Body of pancreas (tissue), 4 donors: ENCODE measurements at regions not wholly inside any gene's neighbourhood (a gene's known extent, or its start where the extent isn't known, plus 50 kb on each side); places are given as distances from the start of the nearest gene placed in this dataset.

ENCODE experiments used
- ATAC-seq: fragments of 150-250 bp; one replicate; pipeline ENCODE4 v1.9.1; 2016
- DNase-seq, 4 donors: peaks; one replicate each; pipeline ENCODE4 v3.0.0-alpha.2; 2019
- H3K27ac ChIP-seq, 4 donors: fragments of 200-600 bp; sonication (generic); 1 replicate in 3 of 4; 2 replicates in 1 of 4; pipeline versions ENCODE4 v1.5.1 to v1.6.1; 2016 to 2019; ENCODE audit warnings: mild to moderate bottlenecking in 1 of 4, mixed read lengths in 1 of 4, moderate library complexity in 1 of 4
- H3K27me3 ChIP-seq, 2 donors: fragments of 200-600 bp; sonication (generic); one replicate each; pipeline ENCODE4 v1.6.0; 2016; ENCODE audit warnings: mild to moderate bottlenecking in 1 of 2
- H3K36me3 ChIP-seq, 2 donors: fragments of 200-600 bp; sonication (generic); replicated peaks in 1 of 2; 2 replicates each; pipeline ENCODE4 v1.5.1; 2016; ENCODE audit warnings: low read depth in 2 of 2; ENCODE audit not compliant: insufficient read depth in 1 of 2
- H3K4me1 ChIP-seq: fragments of 200-600 bp; sonication (generic); one replicate; pipeline ENCODE4 v1.6.0; 2016
- H3K4me3 ChIP-seq, 2 donors: fragments of 200-600 bp; sonication (generic); 1 replicate in 1 of 2; 2 replicates in 1 of 2; pipeline ENCODE4 v1.5.1; 2016 to 2019
- H3K9me3 ChIP-seq, 3 donors: fragments of 200-600 bp; sonication (generic); 1 replicate in 2 of 3; 2 replicates in 1 of 3; pipeline ENCODE4 v1.5.1; 2016
- POLR2A ChIP-seq, 3 donors: fragments of 450-650 bp; IDR thresholded peaks; one replicate each; pipeline ENCODE4 v1.6.1; 2016; ENCODE audit warnings: antibody characterized with exemption in 3 of 3, mild to moderate bottlenecking in 2 of 3
- WGBS, 2 donors: methylation state at CpG; one replicate each; pipeline ENCODE4 v1.1.5; 2017; 5-methylcytosine and 5-hydroxymethylcytosine counted together
- intact Hi-C: fragments of 100-400 bp; cut with DNase I; formaldehyde crosslinking; loops from one replicate; pipeline ENCODE4 v1.15.1; 2023
- TF ChIP-seq, protein P1 (sequence below), 7 experiments: fragments of 450-650 bp in 4 of 7; fragments of 200-600 bp in 3 of 7; sonication (generic) in 3 of 7; IDR thresholded peaks; one replicate each; pipeline ENCODE4 v1.5.1; 2016 to 2019; ENCODE audit warnings: antibody characterized with exemption in 7 of 7

DNA sequence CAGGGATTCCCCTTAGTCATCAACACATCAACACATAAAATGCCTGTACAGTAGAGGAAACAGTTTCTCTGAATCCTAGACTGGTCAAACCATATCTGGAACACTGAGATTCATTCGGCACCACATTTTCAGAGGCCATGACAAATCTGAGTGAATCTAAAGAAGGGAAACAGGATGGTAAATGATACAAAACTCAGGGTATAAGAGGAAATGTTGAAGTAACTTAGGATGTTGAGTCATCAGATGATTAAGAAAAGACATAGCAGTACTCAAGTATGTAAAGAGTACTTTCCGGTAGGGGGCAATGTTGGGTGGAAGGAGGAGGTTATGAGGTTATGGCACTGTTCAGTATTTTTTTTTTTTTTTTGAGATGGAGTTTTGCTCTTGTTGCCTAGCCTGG, 358.5 kb upstream of the PMFBP1 start:
- no peak for TF ChIP-seq POLR2A (IDR thresholded peaks at IDR 0.05)
- H3K27me3 ChIP-seq = no peaks in the 10 kb centered on the region
- no peaks in the 10 kb centered on the region for H3K36me3 ChIP-seq
- no peak overlapping the region for H3K27ac ChIP-seq
- 75 to 94% methylated on average over 2 of the region's 2 CpGs for WGBS, 2 donors
- DNase-seq = no peak
- no peaks in the 10 kb centered on the region for H3K4me1 ChIP-seq
- no peak for ATAC-seq
- H3K9me3 ChIP-seq = no peaks in the 10 kb centered on the region
- intact Hi-C loops = no loop called here
- H3K4me3 ChIP-seq = no peak overlapping the region

DNA sequence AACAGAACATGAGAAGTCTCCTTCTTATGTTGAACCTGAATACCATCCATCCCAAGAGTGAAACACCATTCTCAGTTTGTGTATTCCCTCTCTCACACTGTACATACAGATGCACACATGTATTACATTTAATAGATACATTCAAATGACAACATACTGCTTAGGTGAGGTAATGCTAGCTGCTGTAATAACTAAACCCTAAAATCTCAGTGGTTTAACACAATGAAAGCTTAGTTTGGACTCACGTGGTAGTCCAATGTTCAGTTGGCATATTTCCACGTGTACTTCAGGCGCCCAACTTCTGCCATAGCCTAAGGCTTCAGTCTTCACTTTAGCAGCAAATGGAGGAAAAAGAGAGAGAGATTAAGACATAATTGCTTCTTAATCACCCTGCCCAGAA, 351.1 kb upstream of the PMFBP1 start:
- Histone ChIP-seq H3K36me3 (no peaks in the 10 kb centered on the region), H3K27me3 (no peaks in the 10 kb centered on the region), H3K4me3 (no peak overlapping the region), H3K4me1 (no peaks in the 10 kb centered on the region), H3K27ac (no peak overlapping the region), H3K9me3 (no peaks in the 10 kb centered on the region)
- no peak for TF ChIP-seq POLR2A (IDR thresholded peaks at IDR 0.05)
- TF ChIP-seq, protein P1, sequence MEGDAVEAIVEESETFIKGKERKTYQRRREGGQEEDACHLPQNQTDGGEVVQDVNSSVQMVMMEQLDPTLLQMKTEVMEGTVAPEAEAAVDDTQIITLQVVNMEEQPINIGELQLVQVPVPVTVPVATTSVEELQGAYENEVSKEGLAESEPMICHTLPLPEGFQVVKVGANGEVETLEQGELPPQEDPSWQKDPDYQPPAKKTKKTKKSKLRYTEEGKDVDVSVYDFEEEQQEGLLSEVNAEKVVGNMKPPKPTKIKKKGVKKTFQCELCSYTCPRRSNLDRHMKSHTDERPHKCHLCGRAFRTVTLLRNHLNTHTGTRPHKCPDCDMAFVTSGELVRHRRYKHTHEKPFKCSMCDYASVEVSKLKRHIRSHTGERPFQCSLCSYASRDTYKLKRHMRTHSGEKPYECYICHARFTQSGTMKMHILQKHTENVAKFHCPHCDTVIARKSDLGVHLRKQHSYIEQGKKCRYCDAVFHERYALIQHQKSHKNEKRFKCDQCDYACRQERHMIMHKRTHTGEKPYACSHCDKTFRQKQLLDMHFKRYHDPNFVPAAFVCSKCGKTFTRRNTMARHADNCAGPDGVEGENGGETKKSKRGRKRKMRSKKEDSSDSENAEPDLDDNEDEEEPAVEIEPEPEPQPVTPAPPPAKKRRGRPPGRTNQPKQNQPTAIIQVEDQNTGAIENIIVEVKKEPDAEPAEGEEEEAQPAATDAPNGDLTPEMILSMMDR (IDR thresholded peaks at IDR 0.05) = no peak
- ATAC-seq (no peak), DNase-seq (no peak)
- WGBS, 2 donors = 92 to 95% methylated on average over 3 of the region's 3 CpGs
- intact Hi-C loops = no loop called here

DNA sequence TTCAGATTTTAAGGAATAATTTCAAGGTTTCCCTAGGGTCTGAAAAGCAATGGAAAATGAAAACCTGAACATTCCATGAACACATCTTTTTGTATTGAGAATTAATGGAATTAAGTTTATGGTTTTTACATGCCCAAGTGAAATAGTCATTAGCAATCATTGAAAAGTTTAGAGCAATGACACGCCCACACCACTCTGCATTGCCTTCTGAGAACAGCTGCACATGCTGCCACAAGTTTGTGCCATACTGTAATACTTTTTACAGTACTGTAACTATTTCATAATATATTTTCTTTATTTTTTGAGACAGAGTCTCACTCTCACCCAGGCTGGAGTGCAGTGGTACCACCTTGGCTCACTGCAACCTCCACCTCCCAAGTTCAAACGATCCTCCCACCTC, 345.2 kb upstream of the PMFBP1 start:
- H3K27me3 ChIP-seq = no peaks in the 10 kb centered on the region
- TF ChIP-seq POLR2A (IDR thresholded peaks at IDR 0.05) = no peak
- TF ChIP-seq, protein P1 (IDR thresholded peaks at IDR 0.05) = no peak
- DNase-seq = no peak

DNA sequence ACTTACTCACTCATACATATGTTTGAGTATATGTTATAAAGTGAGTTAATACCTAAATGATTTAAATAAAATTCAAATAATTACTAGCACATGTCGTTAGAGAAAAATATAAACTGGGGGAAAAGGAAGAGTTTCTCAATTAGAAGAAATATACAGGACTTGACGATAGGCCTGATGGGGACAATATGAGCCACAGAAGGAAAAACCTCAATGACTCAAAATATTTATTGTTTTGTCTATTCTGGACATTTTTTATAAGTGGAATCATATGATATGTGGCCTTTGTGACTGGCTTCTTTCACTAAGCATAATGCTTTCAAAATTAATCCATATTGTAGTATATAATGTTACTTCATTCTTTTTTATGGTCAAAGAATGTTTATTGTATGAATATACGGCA, 339.2 kb upstream of the PMFBP1 start:
- ATAC-seq = no peak
- 91 to 92% methylated on average over 3 of the region's 3 CpGs for WGBS, 2 donors
- H3K9me3 ChIP-seq = no peaks in the 10 kb centered on the region

More for the DNA sequence above, 345.2 kb upstream of the PMFBP1 start:
- intact Hi-C loops = no loop called here
- no peak overlapping the region for H3K4me3 ChIP-seq
- no peak for ATAC-seq
- H3K4me1 ChIP-seq = no peaks in the 10 kb centered on the region
- 91 to 94% methylated on average over 2 of the region's 2 CpGs for WGBS, 2 donors
- no peaks in the 10 kb centered on the region for H3K36me3 ChIP-seq
- no peak overlapping the region for H3K27ac ChIP-seq
- H3K9me3 ChIP-seq = no peaks in the 10 kb centered on the region

DNA sequence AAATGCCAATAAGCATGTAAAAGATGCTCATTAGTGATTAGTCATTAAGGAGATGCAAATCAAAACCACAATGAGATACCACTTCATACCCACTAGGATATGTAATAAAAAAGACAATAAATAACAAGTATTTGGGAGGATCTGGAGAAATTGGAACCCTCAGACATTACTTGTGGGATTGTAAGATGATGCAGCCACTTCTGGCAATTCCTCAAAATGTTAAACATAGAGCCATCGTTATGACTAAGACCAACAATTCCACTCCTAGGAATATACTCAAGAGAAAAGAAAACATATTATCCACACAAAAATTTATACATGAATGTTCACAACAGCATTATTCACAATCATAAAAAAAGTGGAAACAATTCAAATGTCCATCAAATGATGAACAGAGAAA, 336.2 kb upstream of the PMFBP1 start:
- H3K9me3 ChIP-seq = no peaks in the 10 kb centered on the region
- intact Hi-C loops = no loop called here
- 86 to 100% methylated on average over 1 of the region's 1 CpG for WGBS, 2 donors

More for the DNA sequence above, 339.2 kb upstream of the PMFBP1 start:
- Histone ChIP-seq H3K4me3 (no peak overlapping the region), H3K27me3 (no peaks in the 10 kb centered on the region), H3K27ac (no peak overlapping the region), H3K4me1 (no peaks in the 10 kb centered on the region), H3K36me3 (no peaks in the 10 kb centered on the region)
- no peak for DNase-seq
- no peak for TF ChIP-seq POLR2A (IDR thresholded peaks at IDR 0.05)
- TF ChIP-seq, protein P1 (IDR thresholded peaks at IDR 0.05) = no peak
- intact Hi-C loops = no loop called here

More for the DNA sequence above, 336.2 kb upstream of the PMFBP1 start:
- Histone ChIP-seq H3K27me3 (no peaks in the 10 kb centered on the region), H3K27ac (no peak overlapping the region), H3K4me3 (no peak overlapping the region), H3K4me1 (no peaks in the 10 kb centered on the region), H3K36me3 (no peaks in the 10 kb centered on the region)
- DNase-seq = no peak
- no peak for ATAC-seq
- TF ChIP-seq, protein P1 (IDR thresholded peaks at IDR 0.05) = no peak
- no peak for TF ChIP-seq POLR2A (IDR thresholded peaks at IDR 0.05)
